ENCODE measurements at regions not wholly inside any gene's neighbourhood (a gene's known extent, or its start where the extent isn't known, plus 50 kb on each side); places are given as distances from the start of the nearest gene placed in this dataset.

GRCh38 chr3:135887220-135887619, 78.3 kb upstream of the PPP2R3A start:
- no peak overlapping the region for H3K27ac ChIP-seq
- no peak overlapping the region for H3K4me3 ChIP-seq
- no peak for DNase-seq

GRCh38 chr3:135889443-135889842, 76.1 kb upstream of the PPP2R3A start:
- no peaks in the 10 kb centered on the region for H3K27me3 ChIP-seq
- H3K9me3 ChIP-seq: no peaks in the 10 kb centered on the region
- H3K4me3 ChIP-seq: no peak overlapping the region
- DNase-seq: no peak
- no peak overlapping the region for H3K27ac ChIP-seq
- no peaks in the 10 kb centered on the region for H3K36me3 ChIP-seq
- intact Hi-C loops (cut with DNase I): no loop called here
- no peak for TF ChIP-seq POLR2AphosphoS5 (IDR thresholded peaks at IDR 0.05)
- no peak for TF ChIP-seq POLR2A (IDR thresholded peaks at IDR 0.05)
- no peak for TF ChIP-seq EP300 (IDR thresholded peaks at IDR 0.05)
- no peak for TF ChIP-seq CTCF (IDR thresholded peaks at IDR 0.05)
- no peaks in the 10 kb centered on the region for H3K4me1 ChIP-seq
- 47 to 72% methylated on average over 2 of the region's 2 CpGs for WGBS, 2 donors

More at GRCh38 chr3:135887220-135887619, 78.3 kb upstream of the PPP2R3A start:
- no peaks in the 10 kb centered on the region for H3K36me3 ChIP-seq
- TF ChIP-seq EP300 (IDR thresholded peaks at IDR 0.05) (no peak), POLR2AphosphoS5 (IDR thresholded peaks at IDR 0.05) (no peak), POLR2A (IDR thresholded peaks at IDR 0.05) (no peak), CTCF (IDR thresholded peaks at IDR 0.05) (no peak)
- H3K4me1 ChIP-seq: no peaks in the 10 kb centered on the region
- intact Hi-C loops (cut with DNase I): no loop called here
- H3K27me3 ChIP-seq: no peaks in the 10 kb centered on the region
- WGBS, 2 donors: 83 to 90% methylated on average over 2 of the region's 2 CpGs
- H3K9me3 ChIP-seq: no peaks in the 10 kb centered on the region

GRCh38 chr3:135891121-135891520, 74.4 kb upstream of the PPP2R3A start:
- WGBS, 2 donors: 80 to 92% methylated on average over 4 of the region's 4 CpGs
- no peaks in the 10 kb centered on the region for H3K4me1 ChIP-seq
- H3K9me3 ChIP-seq: no peaks in the 10 kb centered on the region
- H3K36me3 ChIP-seq: no peaks in the 10 kb centered on the region
- H3K27me3 ChIP-seq: no peaks in the 10 kb centered on the region
- no peak for TF ChIP-seq CTCF (IDR thresholded peaks at IDR 0.05)
- TF ChIP-seq POLR2A (IDR thresholded peaks at IDR 0.05): no peak
- no peak for TF ChIP-seq EP300 (IDR thresholded peaks at IDR 0.05)
- TF ChIP-seq POLR2AphosphoS5 (IDR thresholded peaks at IDR 0.05): no peak
- DNase-seq: no peak
- H3K4me3 ChIP-seq: no peak overlapping the region
- H3K27ac ChIP-seq: no peak overlapping the region
- intact Hi-C loops (cut with DNase I): no loop called here

GRCh38 chr3:135895106-135895733, 70.3 kb upstream of the PPP2R3A start:
- TF ChIP-seq POLR2A (IDR thresholded peaks at IDR 0.05) (no peak), POLR2AphosphoS5 (IDR thresholded peaks at IDR 0.05) (no peak), CTCF (IDR thresholded peaks at IDR 0.05) (peak; percentile 32 to 78 (median 53)), EP300 (IDR thresholded peaks at IDR 0.05) (no peak)
- intact Hi-C loops (cut with DNase I): loop anchor here (1.0 kb wide), 1 partner anchor 1294 kb away; no protein-coding TSS in a partner anchor
- WGBS, 2 donors: 24 to 25% methylated on average over 3 of the region's 3 CpGs
- H3K36me3 ChIP-seq: no peaks in the 10 kb centered on the region
- H3K27me3 ChIP-seq: no peaks in the 10 kb centered on the region
- peak; percentile 63 for DNase-seq
- no peak overlapping the region for H3K4me3 ChIP-seq
- H3K9me3 ChIP-seq: no peaks in the 10 kb centered on the region
- H3K4me1 ChIP-seq: no peaks in the 10 kb centered on the region
- no peak overlapping the region for H3K27ac ChIP-seq

- no peak for DNase-seq
- no peak overlapping the region for H3K27ac ChIP-seq
- TF ChIP-seq EP300 (IDR thresholded peaks at IDR 0.05) (no peak), CTCF (IDR thresholded peaks at IDR 0.05) (no peak), POLR2AphosphoS5 (IDR thresholded peaks at IDR 0.05) (no peak), POLR2A (IDR thresholded peaks at IDR 0.05) (no peak)
- H3K4me1 ChIP-seq: no peaks in the 10 kb centered on the region
- no peaks in the 10 kb centered on the region for H3K9me3 ChIP-seq
- 93 to 95% methylated on average over 3 of the region's 3 CpGs for WGBS, 2 donors
- no peaks in the 10 kb centered on the region for H3K36me3 ChIP-seq
- no peak overlapping the region for H3K4me3 ChIP-seq
- H3K27me3 ChIP-seq: no peaks in the 10 kb centered on the region
- intact Hi-C loops (cut with DNase I): loop anchor here (1.0 to 2.0 kb wide), 2 partner anchors 1101 to 1294 kb away; partner anchors contain the start of gene EPHB1
Measured at GRCh38 chr3:135895734-135896121, 69.8 kb upstream of the PPP2R3A start.

Measured in sigmoid colon (tissue), 6 donors.